Bronchial epithelial cell (primary cell): ENCODE measurements at regions not wholly inside any gene's neighbourhood (a gene's known extent, or its start where the extent isn't known, plus 50 kb on each side); places are given as distances from the start of the nearest gene placed in this dataset.

ENCODE experiments used
- DNase-seq: peaks from one replicate; pipeline ENCODE4 v3.0.0-alpha.2; 2010; ENCODE audit warnings: low read depth
- FAIRE-seq: peaks from 2 replicates; lab custom pipeline; 2011; peaks lifted over from hg19 to GRCh38; lab: Jason Lieb, UNC
- H3K27me3 ChIP-seq: 2 replicates; pipeline ENCODE4 v1.5.1; 2011; ENCODE audit warnings: low read length; ENCODE audit not compliant: control insufficient read depth, insufficient read depth
- H3K36me3 ChIP-seq: 2 replicates; pipeline ENCODE4 v1.5.1; 2011; ENCODE audit warnings: low read length; ENCODE audit not compliant: control insufficient read depth, insufficient read depth
- H3K4me3 ChIP-seq: 2 replicates; pipeline ENCODE4 v1.5.1; 2011; ENCODE audit warnings: mild to moderate bottlenecking, low read depth, low read length, control low read depth
- TF ChIP-seq, protein P1 (sequence below): IDR thresholded peaks from 2 replicates; pipeline ENCODE4 v1.5.1; 2011; ENCODE audit warnings: mild to moderate bottlenecking, moderate library complexity, low read length, control low read depth, inconsistent platforms; ENCODE audit not compliant: insufficient read depth, severe bottlenecking

DNA sequence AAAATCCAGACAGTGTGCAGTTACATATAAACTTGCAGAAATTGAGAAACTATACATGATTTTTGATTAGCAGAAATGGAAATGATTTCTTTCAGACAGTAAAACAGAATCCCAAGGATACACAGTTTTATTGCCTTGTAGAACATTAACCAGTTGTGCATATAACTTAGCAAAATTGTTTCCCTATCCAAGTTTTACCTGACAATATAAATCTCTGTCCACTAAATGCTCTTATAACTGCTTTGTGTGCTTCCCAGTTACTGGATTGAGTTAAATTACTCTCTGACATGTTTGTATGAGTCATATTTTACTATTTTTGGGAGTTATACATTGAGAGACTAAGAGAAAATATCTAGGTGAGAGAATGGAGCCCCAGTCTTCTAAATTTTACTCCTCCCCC is 563.4 kb downstream of the SH2D4B start:
- no peaks in the 10 kb centered on the region for H3K36me3 ChIP-seq
- no peak for FAIRE-seq
- H3K27me3 ChIP-seq: no peaks in the 10 kb centered on the region
- TF ChIP-seq, protein P1, sequence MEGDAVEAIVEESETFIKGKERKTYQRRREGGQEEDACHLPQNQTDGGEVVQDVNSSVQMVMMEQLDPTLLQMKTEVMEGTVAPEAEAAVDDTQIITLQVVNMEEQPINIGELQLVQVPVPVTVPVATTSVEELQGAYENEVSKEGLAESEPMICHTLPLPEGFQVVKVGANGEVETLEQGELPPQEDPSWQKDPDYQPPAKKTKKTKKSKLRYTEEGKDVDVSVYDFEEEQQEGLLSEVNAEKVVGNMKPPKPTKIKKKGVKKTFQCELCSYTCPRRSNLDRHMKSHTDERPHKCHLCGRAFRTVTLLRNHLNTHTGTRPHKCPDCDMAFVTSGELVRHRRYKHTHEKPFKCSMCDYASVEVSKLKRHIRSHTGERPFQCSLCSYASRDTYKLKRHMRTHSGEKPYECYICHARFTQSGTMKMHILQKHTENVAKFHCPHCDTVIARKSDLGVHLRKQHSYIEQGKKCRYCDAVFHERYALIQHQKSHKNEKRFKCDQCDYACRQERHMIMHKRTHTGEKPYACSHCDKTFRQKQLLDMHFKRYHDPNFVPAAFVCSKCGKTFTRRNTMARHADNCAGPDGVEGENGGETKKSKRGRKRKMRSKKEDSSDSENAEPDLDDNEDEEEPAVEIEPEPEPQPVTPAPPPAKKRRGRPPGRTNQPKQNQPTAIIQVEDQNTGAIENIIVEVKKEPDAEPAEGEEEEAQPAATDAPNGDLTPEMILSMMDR: no peak
- DNase-seq: no peak
- no peak overlapping the region for H3K4me3 ChIP-seq

DNA sequence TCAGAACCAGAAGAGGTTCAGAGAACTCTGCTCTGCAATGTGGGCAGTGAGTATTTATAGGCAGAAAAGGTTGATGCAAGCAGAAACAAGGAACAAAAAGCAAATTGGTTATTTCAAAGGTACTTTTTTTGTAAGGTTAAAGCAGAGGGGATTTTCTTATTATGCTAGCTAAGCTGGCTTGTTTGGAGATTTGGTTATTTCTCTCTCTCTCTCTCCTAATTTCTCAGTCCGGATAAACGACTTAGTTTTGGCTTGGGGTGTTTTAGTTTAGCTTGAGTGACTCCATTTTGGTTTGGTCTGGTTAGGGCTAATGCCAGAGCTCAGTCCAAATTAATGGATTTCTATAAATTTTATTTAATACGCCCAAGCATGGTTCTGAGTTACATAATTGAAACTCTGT is 566.8 kb downstream of the SH2D4B start:
- FAIRE-seq: no peak
- TF ChIP-seq, protein P1: no peak

DNA sequence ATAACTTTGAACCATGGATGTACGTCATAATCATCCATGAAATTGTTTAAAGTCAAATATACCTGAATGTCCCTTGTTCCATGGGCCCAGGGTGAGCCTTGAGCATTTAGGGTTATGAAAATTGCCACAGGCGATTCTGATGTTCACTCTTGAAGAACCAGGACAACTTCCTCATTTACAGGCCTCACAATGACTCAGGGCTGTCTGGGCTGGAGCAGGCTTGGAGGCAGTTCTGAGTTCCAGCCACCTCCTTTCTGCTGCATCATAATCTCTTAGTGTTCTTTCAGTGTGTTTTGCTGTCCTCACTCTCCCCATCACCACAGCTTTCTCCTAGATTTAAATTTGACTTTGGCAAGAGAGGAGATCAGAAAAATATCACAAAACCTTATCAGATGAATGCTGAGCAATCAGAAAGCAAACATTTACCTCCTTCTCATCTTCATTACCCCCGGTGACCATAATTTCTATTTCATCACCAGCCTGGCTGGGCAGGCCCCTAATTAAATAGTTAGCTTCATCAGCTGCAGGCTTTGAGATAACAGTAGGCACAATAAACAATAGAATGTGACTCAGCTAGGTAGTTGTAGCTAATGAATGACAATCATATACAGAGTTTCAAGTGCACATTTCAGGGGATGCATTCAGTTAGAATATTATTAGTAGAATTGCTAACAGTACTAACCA is 571.0 kb downstream of the SH2D4B start:
- H3K4me3 ChIP-seq: no peak overlapping the region
- no peaks in the 10 kb centered on the region for H3K36me3 ChIP-seq
- FAIRE-seq: no peak
- TF ChIP-seq, protein P1: no peak
- no peaks in the 10 kb centered on the region for H3K27me3 ChIP-seq
- peak; percentile 13 for DNase-seq

More for the DNA sequence above, 566.8 kb downstream of the SH2D4B start:
- Histone ChIP-seq H3K27me3 (no peaks in the 10 kb centered on the region), H3K4me3 (no peak overlapping the region), H3K36me3 (no peaks in the 10 kb centered on the region)
- no peak for DNase-seq

DNA sequence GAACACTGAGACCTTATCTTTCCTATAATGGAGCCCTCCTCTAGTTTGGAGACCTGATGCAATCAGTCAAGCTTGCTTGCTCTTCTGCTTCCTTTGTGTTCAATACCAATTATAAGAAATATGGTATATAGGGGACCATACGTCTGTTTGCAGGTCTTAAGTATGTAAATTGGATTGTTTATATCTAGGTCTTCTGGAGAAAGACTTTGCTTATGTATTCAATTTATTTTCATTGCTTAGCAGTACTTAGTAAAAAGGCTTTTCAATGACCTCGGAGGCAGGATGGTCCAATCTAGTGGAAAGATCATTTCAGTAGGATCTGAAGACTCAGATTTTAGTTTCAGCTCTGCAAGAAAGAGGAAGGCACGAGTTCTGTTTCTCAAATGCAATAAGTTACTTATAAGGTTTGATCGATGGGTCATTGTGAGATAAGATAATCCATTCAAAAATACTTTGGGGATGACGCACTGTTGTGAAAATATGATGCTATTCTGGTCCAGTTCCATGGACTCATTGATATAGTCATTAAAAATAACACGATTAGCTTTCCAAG is 571.6 kb downstream of the SH2D4B start:
- Histone ChIP-seq H3K36me3 (no peaks in the 10 kb centered on the region), H3K4me3 (no peak overlapping the region), H3K27me3 (no peaks in the 10 kb centered on the region)
- TF ChIP-seq, protein P1: no peak
- FAIRE-seq (no peak), DNase-seq (no peak)

DNA sequence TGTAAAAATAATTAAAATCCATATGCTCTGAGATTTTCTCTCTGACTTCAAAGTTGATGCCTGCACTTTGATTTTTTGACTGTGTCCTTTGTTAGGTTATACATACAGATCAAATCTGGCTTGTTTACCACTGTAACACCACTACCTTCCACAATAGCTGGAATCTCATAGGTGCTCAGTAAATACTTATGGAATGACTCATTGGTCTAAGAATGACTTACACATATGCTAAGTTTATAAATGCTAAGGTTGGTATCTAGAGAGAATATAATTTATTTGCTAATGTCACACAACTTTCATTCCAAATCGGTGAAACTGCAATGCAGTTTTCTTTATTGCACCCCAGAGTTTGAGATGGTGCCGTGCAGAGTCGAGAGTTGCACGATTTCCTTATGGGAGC is 578.5 kb downstream of the SH2D4B start:
- Histone ChIP-seq H3K36me3 (no peaks in the 10 kb centered on the region), H3K27me3 (no peaks in the 10 kb centered on the region), H3K4me3 (no peak overlapping the region)
- FAIRE-seq (no peak), DNase-seq (peak; percentile 61)
- TF ChIP-seq, protein P1: no peak
